Prostate gland (tissue), 2 donors: ENCODE measurements at regions not wholly inside any gene's neighbourhood (a gene's known extent, or its start where the extent isn't known, plus 50 kb on each side); places are given as distances from the start of the nearest gene placed in this dataset.
"Not testable (repeated sequence)": the region's sequence is repeated elsewhere in the genome, so short reads cannot be mapped to it uniquely, and the experiment has no call there.

ENCODE experiments used
- CTCF ChIP-seq, 4 experiments: fragments of 200-600 bp in 2 of 4; fragments of 450-650 bp in 2 of 4; sonication (generic) in 2 of 4; IDR thresholded peaks; 1 replicate in 3 of 4; 2 replicates in 1 of 4; pipeline ENCODE4 v1.5.1; 2016 to 2019; ENCODE audit warnings: antibody characterized with exemption in 4 of 4, mild to moderate bottlenecking in 2 of 4, moderate library complexity in 2 of 4
- POLR2AphosphoS5 ChIP-seq: sonication (generic); formaldehyde crosslinking; IDR thresholded peaks from one replicate; pipeline ENCODE4 v1.6.1; 2017; ENCODE audit warnings: antibody characterized with exemption

GRCh38 chr2:89291717-89292298 lies 600.3 kb downstream of the RPIA start:
- TF ChIP-seq CTCF (IDR thresholded peaks at IDR 0.05); POLR2AphosphoS5: not testable (repeated sequence)
